Effector CD4-positive, alpha-beta T cell (primary cell): ENCODE measurements at regions not wholly inside any gene's neighbourhood (a gene's known extent, or its start where the extent isn't known, plus 50 kb on each side); places are given as distances from the start of the nearest gene placed in this dataset.
"Not testable (repeated sequence)": the region's sequence is repeated elsewhere in the genome, so short reads cannot be mapped to it uniquely, and the experiment has no call there.

Source experiments
- DNase-seq: peaks from one replicate; pipeline ENCODE4 v3.0.0-alpha.2; 2020

- not testable (repeated sequence) for DNase-seq
Measured at GRCh38 chr17:445839-446238, 93.2 kb upstream of the RPH3AL start, which contains the start of gene RFLNB. TSS of gene RFLNB (minus strand) at chr17:445939.

- DNase-seq, result no peak
Measured at GRCh38 chr17:444879-445454, 92.4 kb upstream of the RPH3AL start.

DNA sequence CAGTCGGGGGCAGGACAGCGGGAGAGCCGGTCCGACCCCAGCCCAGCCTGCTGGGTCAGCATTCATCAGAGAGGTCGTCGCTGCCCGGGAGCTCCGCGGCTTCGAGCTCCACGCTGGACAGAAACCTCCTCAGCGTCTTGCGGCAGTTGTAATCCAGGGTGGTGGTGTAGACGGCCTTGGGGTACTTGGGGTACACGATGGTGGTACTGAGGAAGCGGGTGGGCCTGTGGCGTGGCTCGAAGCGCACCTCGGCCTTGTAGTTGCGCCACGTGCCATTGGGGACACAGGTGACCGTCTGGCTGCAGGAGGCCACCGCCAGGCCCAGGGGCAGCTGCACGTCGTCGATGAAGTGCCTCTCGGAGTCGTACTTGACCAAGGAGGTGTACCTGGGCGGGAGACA, 90.5 kb upstream of the RPH3AL start:
- DNase-seq, result no peak

DNA sequence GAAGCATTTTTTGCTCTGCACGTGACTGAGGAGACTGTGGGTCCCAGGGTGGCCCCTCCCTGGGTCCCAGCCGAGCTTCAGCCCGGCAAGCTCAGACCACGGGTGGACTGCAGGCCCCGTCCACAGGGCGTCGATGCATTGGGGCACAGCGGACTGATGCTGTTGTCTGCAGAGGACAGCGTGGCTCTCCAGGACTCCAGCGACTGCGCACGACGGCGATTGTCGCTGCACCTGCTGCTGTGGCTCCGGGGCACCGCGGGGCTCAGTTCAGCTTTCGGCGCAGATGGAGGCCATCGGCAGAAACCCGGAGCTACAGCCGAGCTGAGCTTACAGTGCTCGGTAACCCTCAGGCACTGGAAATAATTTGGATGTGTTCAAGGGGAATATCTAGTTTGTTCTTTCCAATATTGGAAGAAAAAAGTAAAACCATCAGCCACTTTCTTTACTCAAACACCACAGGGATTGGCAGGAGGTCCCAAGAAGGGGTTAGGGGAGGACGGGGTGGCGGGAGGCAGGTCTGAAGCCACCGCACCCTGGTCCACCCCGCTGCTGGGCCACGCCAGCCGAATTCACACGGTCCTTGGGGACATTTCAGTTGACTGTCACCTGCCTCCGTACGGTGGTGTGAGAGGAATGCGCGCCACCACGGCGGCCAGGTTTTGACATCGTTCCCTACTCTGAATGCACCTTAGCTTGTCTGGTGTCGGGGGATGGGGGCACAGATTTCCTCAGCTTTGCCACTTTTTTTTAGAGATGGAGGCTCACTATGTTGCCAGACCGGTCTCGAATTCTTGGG, 88.7 kb upstream of the RPH3AL start:
- no peak for DNase-seq

GRCh38 chr17:438191-438590, 85.6 kb upstream of the RPH3AL start:
- DNase-seq, result no peak

DNA sequence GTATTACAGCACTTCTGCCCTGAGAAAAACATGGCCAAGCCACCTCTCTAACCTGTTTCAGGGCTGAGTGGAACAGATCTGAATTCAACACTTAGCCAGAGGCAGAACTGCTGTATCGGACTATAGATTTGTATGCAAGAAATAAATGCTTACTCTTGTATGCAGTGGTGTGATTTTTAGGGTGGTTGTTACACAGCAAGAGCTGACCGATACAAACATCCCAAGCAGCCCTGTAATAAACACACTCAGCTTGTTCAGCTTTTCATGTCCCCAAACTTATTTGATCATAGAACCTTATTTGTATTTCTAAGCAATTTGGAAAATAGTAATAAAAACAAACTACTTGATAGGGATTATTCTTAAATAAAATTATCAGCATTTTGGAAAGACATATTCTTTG, 84.9 kb upstream of the RPH3AL start:
- DNase-seq, result no peak

DNA sequence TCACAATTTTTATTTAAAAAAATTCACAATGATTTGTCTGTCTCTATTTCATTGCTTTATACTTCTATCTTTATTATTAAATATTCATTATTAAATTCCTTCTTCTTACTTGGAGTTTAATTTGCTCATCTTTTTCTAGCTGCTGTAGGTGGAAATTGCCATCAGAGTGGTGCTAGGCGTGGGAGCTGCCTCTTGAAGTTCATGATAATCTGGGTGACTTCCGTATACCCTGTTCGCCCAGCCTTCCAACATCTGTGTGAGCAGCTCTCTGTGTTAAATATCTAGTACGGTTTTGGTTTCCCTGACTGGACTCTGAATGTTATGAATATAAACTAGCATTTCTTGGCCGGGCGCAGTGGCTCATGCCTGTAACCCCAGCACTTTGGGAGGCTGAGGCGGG, 84.0 kb upstream of the RPH3AL start:
- no peak for DNase-seq

- not testable (repeated sequence) for DNase-seq
Measured at GRCh38 chr17:432471-432870, 79.9 kb upstream of the RPH3AL start.

- no peak for DNase-seq
Measured at GRCh38 chr17:431494-431893, 78.9 kb upstream of the RPH3AL start.

GRCh38 chr17:429589-429988, 77.0 kb upstream of the RPH3AL start:
- no peak for DNase-seq

DNA sequence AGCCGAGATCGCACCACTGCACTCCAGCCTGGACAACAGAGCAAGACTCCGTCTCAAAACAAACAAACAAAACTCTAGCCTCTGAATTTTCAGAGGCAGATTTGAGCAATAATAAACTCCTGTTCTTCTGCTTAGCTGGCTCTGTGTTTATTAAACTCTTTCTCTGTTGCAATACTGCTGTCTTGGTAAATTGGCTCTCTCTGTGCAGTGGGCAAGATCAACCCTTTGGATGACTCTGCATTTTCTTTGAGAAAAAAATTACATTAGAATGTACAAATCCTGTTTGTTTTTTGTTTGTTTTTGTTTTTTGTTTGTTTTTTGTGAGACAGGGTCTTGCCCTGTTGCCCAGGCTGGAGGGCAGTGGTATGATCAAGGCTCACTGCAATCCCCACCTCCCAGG, 75.8 kb upstream of the RPH3AL start:
- DNase-seq, result no peak

- no peak for DNase-seq
Measured at GRCh38 chr17:427891-428290, 75.3 kb upstream of the RPH3AL start.

DNA sequence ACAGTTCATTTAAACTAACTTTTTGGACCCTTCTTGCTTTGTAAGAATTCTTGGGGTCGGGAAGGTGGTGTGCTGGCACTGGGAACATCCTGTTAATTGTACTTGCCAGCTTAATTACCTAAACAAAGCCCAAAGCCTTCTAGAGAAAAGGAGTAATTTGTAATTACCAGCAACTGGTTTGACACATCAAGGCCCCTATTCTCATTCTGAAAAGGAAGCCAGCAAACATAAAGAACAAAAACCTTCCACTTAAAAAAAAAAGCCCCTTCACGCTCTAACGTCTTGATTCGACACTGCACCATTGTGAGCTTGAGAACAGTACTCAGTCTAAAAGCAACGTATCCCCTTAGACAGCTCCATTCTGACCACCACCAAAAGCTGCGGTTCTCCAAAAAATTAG, 74.7 kb upstream of the RPH3AL start:
- DNase-seq, result no peak

DNA sequence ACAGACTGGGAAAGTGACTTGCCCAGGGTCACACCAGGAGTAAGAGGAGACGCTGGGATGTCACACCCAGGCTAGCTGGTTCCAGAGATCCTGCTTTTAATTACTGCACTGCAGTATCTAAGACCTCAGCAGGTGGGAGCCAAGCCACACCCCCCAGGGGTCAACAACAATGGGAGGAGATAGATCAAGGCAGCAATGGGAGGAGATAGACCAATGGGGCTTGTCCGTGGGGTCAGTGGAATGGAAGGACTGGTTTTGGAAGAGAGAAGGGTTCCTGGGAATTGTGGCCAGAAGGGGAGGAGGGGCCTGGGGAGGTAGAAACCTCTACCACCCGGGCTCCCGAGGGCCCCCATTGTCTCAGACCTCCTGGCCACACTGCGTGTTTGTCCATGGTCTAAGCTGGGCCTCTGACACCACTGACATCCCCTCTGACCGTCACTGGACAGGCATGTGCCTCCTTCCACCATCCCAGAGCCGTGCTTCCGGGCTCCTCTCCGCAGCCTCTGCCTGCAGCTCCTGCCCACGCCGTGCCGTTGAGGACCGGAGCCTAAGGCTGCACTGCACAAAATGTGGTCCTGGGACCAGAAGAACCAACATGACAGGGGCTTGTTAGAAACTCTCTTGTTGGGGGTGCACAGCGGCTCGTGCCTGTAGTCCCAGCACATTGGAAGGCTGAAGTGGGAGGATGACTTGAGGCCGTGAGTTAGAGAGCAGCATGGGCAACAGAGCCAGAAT, 69.8 kb upstream of the RPH3AL start:
- no peak for DNase-seq

DNA sequence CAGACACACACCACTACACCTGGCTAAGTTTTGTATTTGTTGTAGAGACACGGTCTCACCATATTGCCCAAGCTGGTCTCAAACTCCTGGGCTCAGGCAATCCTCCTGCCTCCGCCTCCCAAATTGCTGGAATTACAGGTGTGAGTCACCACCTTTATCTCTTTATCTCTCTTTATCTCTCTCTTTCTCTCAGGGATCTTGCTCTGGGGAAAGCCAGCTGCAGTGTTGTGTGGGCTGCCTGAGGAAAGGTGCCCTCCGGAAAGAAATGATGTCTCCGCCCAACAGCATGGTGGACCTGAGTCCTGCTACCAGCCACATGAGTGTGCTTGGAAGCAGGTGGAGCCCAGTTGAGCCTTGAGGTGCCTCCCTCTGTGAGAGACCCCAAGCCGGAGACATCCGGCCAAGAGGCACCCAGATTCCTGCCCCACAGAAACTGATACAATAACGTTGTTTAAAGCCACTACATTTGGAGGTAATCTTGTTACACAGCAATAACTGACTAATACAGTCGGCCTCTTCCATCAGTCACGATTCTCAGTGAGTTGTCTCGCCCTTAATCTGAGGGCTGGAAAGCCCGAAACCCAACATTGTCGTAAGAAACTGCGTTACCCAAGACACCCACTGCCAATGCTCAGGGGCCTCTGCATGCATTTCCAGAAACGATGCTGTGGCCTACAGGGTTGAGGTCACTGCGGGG, 68.0 kb upstream of the RPH3AL start:
- DNase-seq, result no peak

GRCh38 chr17:419073-419735, 66.6 kb upstream of the RPH3AL start:
- DNase-seq, result no peak

DNA sequence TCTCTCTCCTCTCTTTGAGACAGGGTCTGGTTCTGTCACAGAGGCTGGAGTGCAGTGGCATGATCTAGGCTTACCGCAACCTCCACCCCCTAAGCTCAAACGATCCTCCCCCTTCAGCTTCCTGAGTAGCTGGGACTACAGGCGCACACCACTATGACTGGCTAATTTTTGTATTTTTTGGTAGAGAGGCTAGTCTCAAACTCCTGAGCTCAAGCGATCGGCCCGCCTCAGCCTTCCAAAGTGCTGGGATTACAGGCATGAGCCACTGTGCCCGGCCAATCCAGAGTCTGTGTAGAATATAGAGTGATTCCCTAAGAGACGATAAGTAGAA, 65.8 kb upstream of the RPH3AL start:
- DNase-seq, result peak; percentile 34

DNA sequence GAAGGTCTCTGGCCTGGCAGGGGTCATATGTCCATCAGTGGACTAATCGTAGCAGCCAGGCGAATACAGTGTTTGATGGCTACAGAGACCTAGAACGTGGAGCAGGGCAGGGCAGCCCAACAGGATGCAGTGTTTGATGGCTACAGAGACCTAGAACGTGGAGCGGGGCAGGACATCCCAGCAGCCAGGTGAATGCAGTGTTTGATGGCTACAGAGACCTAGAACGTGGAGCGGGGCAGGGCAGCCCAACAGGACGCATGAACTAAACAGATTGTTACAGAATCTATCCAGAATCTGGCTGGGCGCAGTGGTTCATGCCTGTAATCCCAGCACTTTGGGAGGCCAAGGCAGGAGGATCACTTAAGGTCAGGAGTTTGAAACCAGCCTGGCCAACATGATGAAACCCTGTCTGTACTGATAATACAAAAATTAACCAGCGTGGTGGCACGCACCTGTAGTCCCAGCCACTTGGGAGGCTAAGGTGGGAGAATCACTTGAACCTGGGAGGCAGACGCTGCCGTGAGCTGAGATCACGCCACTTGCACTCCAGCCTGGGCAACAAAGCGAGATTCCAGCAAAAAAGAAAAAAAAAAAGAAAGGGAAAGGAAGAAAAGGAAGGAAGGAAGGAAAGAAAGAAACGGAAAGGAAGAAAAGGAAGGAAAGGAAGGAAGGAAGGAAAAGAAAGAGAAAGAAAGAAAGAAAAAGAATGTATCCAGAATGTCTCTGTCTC, 65.2 kb upstream of the RPH3AL start:
- DNase-seq, result no peak

GRCh38 chr17:416293-417206, 63.9 kb upstream of the RPH3AL start:
- peak; percentile 22 for DNase-seq

DNA sequence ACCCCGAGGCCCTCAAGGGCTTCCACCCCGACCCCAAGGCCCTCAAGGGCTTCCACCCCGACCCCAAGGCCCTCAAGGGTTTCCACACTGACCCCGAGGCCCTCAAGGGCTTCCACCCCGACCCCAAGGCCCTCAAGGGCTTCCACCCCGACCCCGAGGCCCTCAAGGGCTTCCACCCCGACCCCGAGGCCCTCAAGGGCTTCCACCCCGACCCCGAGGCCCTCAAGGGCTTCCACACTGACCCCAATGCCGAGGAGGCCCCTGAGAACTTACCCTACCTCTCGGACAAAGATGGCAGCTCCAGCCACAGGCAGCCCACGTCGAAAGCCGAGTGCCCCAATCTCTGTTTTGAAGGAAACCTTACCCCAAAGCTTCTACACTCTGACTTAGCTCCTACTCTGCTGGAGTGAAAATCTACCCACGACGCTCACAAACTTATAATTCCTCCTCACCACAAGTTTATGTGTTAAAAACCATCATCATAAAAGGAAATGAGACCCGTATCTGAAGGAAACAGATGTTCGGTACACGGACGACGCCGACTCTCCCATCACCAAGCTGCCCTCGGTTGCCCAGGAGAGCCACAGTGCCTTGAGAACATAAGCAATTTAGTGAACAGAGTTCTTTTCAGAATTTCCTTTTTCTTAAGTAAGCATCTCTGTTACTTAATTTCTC, 61.2 kb upstream of the RPH3AL start:
- no peak for DNase-seq

DNA sequence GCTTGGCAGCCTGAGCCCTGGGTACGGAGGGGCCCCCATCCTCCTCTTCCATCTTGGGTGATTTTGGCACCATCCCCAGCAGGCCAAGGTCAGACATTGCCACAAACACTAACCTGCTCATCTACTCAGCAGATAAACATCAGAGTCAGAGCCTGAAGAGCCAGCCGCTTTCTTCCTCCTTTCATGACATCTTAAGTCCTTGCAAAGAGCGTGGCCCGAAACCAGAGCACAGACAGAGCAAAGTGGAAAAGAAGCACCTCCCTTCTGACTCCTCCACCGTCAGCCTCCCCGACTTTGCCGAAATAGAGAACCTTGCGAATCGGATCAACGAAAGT, 60.4 kb upstream of the RPH3AL start:
- peak; percentile 15 for DNase-seq
